ENCODE measurements at regions not wholly inside any gene's neighbourhood (a gene's known extent, or its start where the extent isn't known, plus 50 kb on each side); places are given as distances from the start of the nearest gene placed in this dataset.

GRCh38 chr16:82340531-82340930 lies 170.5 kb upstream of the MPHOSPH6 start:
- intact Hi-C loops (cut with DNase I) = no loop called here
- Histone ChIP-seq H3K27ac (no peak overlapping the region), H3K27me3 (no peaks in the 10 kb centered on the region), H3K4me3 (no peak overlapping the region), H3K9me3 (peaks cover 0 to 2% (median 0%) of the 10 kb centered on the region in 4 donors), H3K36me3 (no peaks in the 10 kb centered on the region), H3K4me1 (no peaks in the 10 kb centered on the region)
- DNase-seq = no peak
- 54 to 62% methylated on average over 4 of the region's 4 CpGs for WGBS, 2 donors
- TF ChIP-seq POLR2AphosphoS5 (IDR thresholded peaks at IDR 0.05) (no peak), CTCF (IDR thresholded peaks at IDR 0.05) (no peak), POLR2A (IDR thresholded peaks at IDR 0.05) (no peak), EP300 (IDR thresholded peaks at IDR 0.05) (no peak)

GRCh38 chr16:82337355-82337754 lies 167.3 kb upstream of the MPHOSPH6 start:
- H3K4me3 ChIP-seq = no peak overlapping the region
- WGBS, 2 donors = 68 to 85% methylated on average over 3 of the region's 3 CpGs
- no peak for DNase-seq
- no peak for TF ChIP-seq EP300 (IDR thresholded peaks at IDR 0.05)
- no peak for TF ChIP-seq CTCF (IDR thresholded peaks at IDR 0.05)
- TF ChIP-seq POLR2A (IDR thresholded peaks at IDR 0.05) = no peak
- TF ChIP-seq POLR2AphosphoS5 (IDR thresholded peaks at IDR 0.05) = no peak
- intact Hi-C loops (cut with DNase I) = no loop called here
- H3K4me1 ChIP-seq = no peaks in the 10 kb centered on the region
- peaks cover 0 to 2% (median 0%) of the 10 kb centered on the region in 4 donors for H3K9me3 ChIP-seq
- H3K36me3 ChIP-seq = no peaks in the 10 kb centered on the region
- no peak overlapping the region for H3K27ac ChIP-seq
- H3K27me3 ChIP-seq = no peaks in the 10 kb centered on the region

- Histone ChIP-seq H3K27me3 (no peaks in the 10 kb centered on the region), H3K4me1 (no peaks in the 10 kb centered on the region), H3K27ac (no peak overlapping the region), H3K9me3 (no peaks in the 10 kb centered on the region), H3K36me3 (no peaks in the 10 kb centered on the region), H3K4me3 (no peak overlapping the region)
- 62 to 81% methylated on average over 6 of the region's 6 CpGs for WGBS, 2 donors
- TF ChIP-seq EP300 (IDR thresholded peaks at IDR 0.05) (no peak), POLR2AphosphoS5 (IDR thresholded peaks at IDR 0.05) (no peak), POLR2A (IDR thresholded peaks at IDR 0.05) (no peak), CTCF (IDR thresholded peaks at IDR 0.05) (no peak)
- no peak for DNase-seq
- intact Hi-C loops (cut with DNase I) = no loop called here
Observed at GRCh38 chr16:82331974-82332750, 162.1 kb upstream of the MPHOSPH6 start.

- intact Hi-C loops (cut with DNase I) = no loop called here
- Histone ChIP-seq H3K27me3 (no peaks in the 10 kb centered on the region), H3K9me3 (no peaks in the 10 kb centered on the region), H3K36me3 (no peaks in the 10 kb centered on the region), H3K4me3 (no peak overlapping the region), H3K27ac (no peak overlapping the region), H3K4me1 (no peaks in the 10 kb centered on the region)
- WGBS, 2 donors = 54 to 82% methylated on average over 3 of the region's 3 CpGs
- DNase-seq = no peak
- TF ChIP-seq EP300 (IDR thresholded peaks at IDR 0.05) (no peak), CTCF (IDR thresholded peaks at IDR 0.05) (no peak), POLR2A (IDR thresholded peaks at IDR 0.05) (no peak), POLR2AphosphoS5 (IDR thresholded peaks at IDR 0.05) (no peak)
Observed at GRCh38 chr16:82331397-82331796, 161.4 kb upstream of the MPHOSPH6 start.

Measured in sigmoid colon (tissue), 6 donors.